ENCODE measurements at regions not wholly inside any gene's neighbourhood (a gene's known extent, or its start where the extent isn't known, plus 50 kb on each side); places are given as distances from the start of the nearest gene placed in this dataset.

DNA sequence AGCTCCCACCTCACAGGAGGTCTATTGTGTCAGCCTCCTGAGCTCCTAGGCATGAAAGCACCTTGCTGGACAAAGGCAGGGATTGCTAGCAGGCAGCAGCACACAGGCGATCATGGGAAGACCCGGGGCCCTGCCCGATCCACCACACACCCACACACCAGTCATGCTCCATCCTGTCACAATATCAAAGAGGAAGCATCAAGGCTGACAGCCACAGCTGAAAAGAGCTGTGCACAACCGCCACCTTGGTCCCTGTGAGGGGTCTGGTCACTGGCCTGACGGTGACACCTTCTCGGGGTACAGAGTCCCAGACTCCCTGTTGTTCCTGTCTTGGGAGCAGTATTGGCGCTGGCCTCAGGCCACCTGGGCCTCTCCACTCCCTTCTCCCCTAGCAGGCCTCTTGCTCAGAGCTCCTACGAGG is 89.7 kb upstream of the RET start:
- no peak for TF ChIP-seq POLR2A (IDR thresholded peaks at IDR 0.05)
- TF ChIP-seq, protein P1, sequence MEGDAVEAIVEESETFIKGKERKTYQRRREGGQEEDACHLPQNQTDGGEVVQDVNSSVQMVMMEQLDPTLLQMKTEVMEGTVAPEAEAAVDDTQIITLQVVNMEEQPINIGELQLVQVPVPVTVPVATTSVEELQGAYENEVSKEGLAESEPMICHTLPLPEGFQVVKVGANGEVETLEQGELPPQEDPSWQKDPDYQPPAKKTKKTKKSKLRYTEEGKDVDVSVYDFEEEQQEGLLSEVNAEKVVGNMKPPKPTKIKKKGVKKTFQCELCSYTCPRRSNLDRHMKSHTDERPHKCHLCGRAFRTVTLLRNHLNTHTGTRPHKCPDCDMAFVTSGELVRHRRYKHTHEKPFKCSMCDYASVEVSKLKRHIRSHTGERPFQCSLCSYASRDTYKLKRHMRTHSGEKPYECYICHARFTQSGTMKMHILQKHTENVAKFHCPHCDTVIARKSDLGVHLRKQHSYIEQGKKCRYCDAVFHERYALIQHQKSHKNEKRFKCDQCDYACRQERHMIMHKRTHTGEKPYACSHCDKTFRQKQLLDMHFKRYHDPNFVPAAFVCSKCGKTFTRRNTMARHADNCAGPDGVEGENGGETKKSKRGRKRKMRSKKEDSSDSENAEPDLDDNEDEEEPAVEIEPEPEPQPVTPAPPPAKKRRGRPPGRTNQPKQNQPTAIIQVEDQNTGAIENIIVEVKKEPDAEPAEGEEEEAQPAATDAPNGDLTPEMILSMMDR (IDR thresholded peaks at IDR 0.05) = no peak

All from prostate gland (tissue), 2 donors.